Transverse colon (tissue), 4 donors: ENCODE measurements at regions not wholly inside any gene's neighbourhood (a gene's known extent, or its start where the extent isn't known, plus 50 kb on each side); places are given as distances from the start of the nearest gene placed in this dataset.

Experiments used
- DNase-seq: peaks from one replicate; pipeline ENCODE4 v3.0.0-alpha.2; 2019
- H3K27ac ChIP-seq, 4 donors: fragments of 200-600 bp; sonication (generic); 2 replicates each; pipeline ENCODE4 v1.5.1; 2016 to 2018; ENCODE audit warnings: inconsistent platforms in 4 of 4
- H3K27me3 ChIP-seq: fragments of 200-600 bp; sonication (generic); 2 replicates; pipeline ENCODE4 v1.5.1; 2017; ENCODE audit warnings: inconsistent platforms
- H3K36me3 ChIP-seq, 4 donors: fragments of 200-600 bp; sonication (generic); 2 replicates each; pipeline ENCODE4 v1.5.1; 2017 to 2019; ENCODE audit warnings: inconsistent platforms in 4 of 4
- H3K4me1 ChIP-seq, 4 donors: fragments of 200-600 bp; sonication (generic); 2 replicates each; pipeline ENCODE4 v1.5.1; 2017 to 2020; ENCODE audit warnings: inconsistent platforms in 4 of 4
- H3K4me3 ChIP-seq, 4 donors: fragments of 200-600 bp; sonication (generic); 1 replicate in 1 of 4; 2 replicates in 3 of 4; pipeline versions ENCODE4 v1.5.1 to v1.6.1; 2017 to 2019; ENCODE audit warnings: inconsistent platforms in 4 of 4
- H3K9me3 ChIP-seq, 2 donors: fragments of 200-600 bp; sonication (generic); 2 replicates each; pipeline ENCODE4 v1.5.1; 2017 to 2019; ENCODE audit warnings: inconsistent platforms in 2 of 2
- CTCF ChIP-seq, 5 experiments: fragments of 200-600 bp in 3 of 5; fragments of 450-650 bp in 2 of 5; sonication (generic) in 3 of 5; IDR thresholded peaks; 1 replicate in 2 of 5; 2 replicates in 3 of 5; pipeline ENCODE4 v1.5.1; 2016 to 2017; ENCODE audit warnings: antibody characterized with exemption in 5 of 5, inconsistent platforms in 3 of 5, mild to moderate bottlenecking in 2 of 5, moderate library complexity in 1 of 5
- EP300 ChIP-seq: sonication (generic); formaldehyde crosslinking; IDR thresholded peaks from one replicate; pipeline ENCODE4 v1.6.1; 2017; ENCODE audit warnings: antibody characterized with exemption, low read depth
- POLR2A ChIP-seq: fragments of 450-650 bp; IDR thresholded peaks from one replicate; pipeline ENCODE4 v1.6.1; 2016; ENCODE audit warnings: antibody characterized with exemption, mild to moderate bottlenecking, moderate library complexity
- POLR2AphosphoS5 ChIP-seq, 3 donors: sonication (generic); formaldehyde crosslinking; IDR thresholded peaks; one replicate each; pipeline ENCODE4 v1.6.1; 2016; ENCODE audit warnings: antibody characterized with exemption in 3 of 3
- WGBS, 2 donors: methylation state at CpG; one replicate each; pipeline ENCODE4 v1.1.5; 2018; ENCODE audit warnings: low coverage in 1 of 2; 5-methylcytosine and 5-hydroxymethylcytosine counted together
- in situ Hi-C, 4 donors: fragments of 200-750 bp; cut with MboI; loops; one replicate each; pipeline versions ENCODE4 v1.15.0 to v1.15.1; 2017; ENCODE audit warnings: low sequenced_read_pairs in 3 of 4, low pct_ligation_motif_present in 1 of 4, low pct_unique_long_range_greater_than_20kb in 1 of 4
- intact Hi-C: fragments of 100-400 bp; cut with DNase I; formaldehyde crosslinking; loops from one replicate; pipeline ENCODE4 v1.15.1; 2023; ENCODE audit warnings: low total_unique reads

DNA sequence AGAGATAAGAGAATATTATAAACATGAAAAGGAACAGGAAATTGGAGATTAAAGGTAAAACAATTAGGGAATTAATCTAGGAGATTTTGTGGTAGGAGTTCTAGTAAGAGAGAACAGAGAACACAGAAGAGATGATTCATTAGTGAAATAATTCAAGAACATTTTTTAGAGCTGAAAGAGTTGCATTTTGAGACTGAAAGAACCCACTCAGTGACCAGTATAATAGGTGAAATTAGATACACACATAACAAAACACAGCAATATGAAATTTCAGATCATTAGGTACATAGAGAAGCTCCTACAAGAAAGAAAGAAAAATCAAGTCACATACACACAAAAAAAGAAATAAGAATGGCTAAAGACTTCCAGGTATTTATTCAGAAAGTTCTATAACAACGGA is 144.0 kb downstream of the CYSLTR2 start:
- Histone ChIP-seq H3K27ac (no peak overlapping the region), H3K4me3 (no peak overlapping the region), H3K4me1 (no peaks in the 10 kb centered on the region), H3K9me3 (no peaks in the 10 kb centered on the region), H3K27me3 (no peaks in the 10 kb centered on the region), H3K36me3 (no peaks in the 10 kb centered on the region)
- 78 to 89% methylated on average over 1 of the region's 1 CpG for WGBS, 2 donors
- DNase-seq = no peak
- no peak for TF ChIP-seq POLR2A
- TF ChIP-seq EP300 = no peak
- no peak for TF ChIP-seq POLR2AphosphoS5 (IDR thresholded peaks at IDR 0.05)
- no peak for TF ChIP-seq CTCF (IDR thresholded peaks at IDR 0.05)
- intact Hi-C loops = no loop called here
- in situ Hi-C loops = no loop called here

DNA sequence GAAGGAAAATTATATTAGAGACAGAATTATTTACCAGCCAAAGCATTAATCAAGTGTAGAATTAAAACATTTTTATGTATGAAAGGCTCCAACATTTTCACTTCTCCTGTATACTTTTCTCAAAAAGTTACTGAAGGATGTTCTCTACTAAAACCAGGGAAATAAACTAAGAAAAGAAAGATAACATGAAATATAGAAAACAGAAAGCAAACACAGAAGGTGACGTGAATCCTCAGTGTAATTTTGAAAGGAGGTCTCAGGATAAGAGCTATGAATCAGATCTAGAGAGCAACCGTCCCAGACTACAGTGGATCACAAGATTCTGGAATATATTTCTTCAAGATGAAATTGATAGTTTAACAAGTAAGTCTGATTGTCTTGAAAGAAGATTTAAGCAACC is 144.5 kb downstream of the CYSLTR2 start:
- DNase-seq = no peak
- in situ Hi-C loops (no loop called here), intact Hi-C loops (no loop called here)
- H3K4me3 ChIP-seq = no peak overlapping the region
- no peaks in the 10 kb centered on the region for H3K27me3 ChIP-seq
- WGBS, 2 donors = 67 to 71% methylated on average over 2 of the region's 2 CpGs
- no peaks in the 10 kb centered on the region for H3K36me3 ChIP-seq
- TF ChIP-seq EP300 = no peak
- no peak for TF ChIP-seq POLR2AphosphoS5 (IDR thresholded peaks at IDR 0.05)
- TF ChIP-seq POLR2A = no peak
- no peak for TF ChIP-seq CTCF (IDR thresholded peaks at IDR 0.05)
- no peaks in the 10 kb centered on the region for H3K9me3 ChIP-seq
- H3K4me1 ChIP-seq = no peaks in the 10 kb centered on the region
- H3K27ac ChIP-seq = no peak overlapping the region

- no peaks in the 10 kb centered on the region for H3K27me3 ChIP-seq
- TF ChIP-seq POLR2A = no peak
- TF ChIP-seq EP300 = no peak
- no peak for TF ChIP-seq POLR2AphosphoS5 (IDR thresholded peaks at IDR 0.05)
- TF ChIP-seq CTCF (IDR thresholded peaks at IDR 0.05) = no peak
- intact Hi-C loops = no loop called here
- no peak overlapping the region for H3K4me3 ChIP-seq
- H3K9me3 ChIP-seq = no peaks in the 10 kb centered on the region
- no peaks in the 10 kb centered on the region for H3K4me1 ChIP-seq
- DNase-seq = no peak
- in situ Hi-C loops = no loop called here
- no peak overlapping the region for H3K27ac ChIP-seq
- 65 to 87% methylated on average over 3 of the region's 3 CpGs for WGBS, 2 donors
- H3K36me3 ChIP-seq = no peaks in the 10 kb centered on the region
Measured at GRCh38 chr13:48801255-48801654, 147.5 kb downstream of the CYSLTR2 start.

- TF ChIP-seq CTCF (IDR thresholded peaks at IDR 0.05) = no peak
- TF ChIP-seq POLR2AphosphoS5 (IDR thresholded peaks at IDR 0.05) = no peak
- TF ChIP-seq EP300 = no peak
- TF ChIP-seq POLR2A = no peak
- no peaks in the 10 kb centered on the region for H3K27me3 ChIP-seq
- H3K36me3 ChIP-seq = no peaks in the 10 kb centered on the region
- intact Hi-C loops (no loop called here), in situ Hi-C loops (no loop called here)
- H3K4me1 ChIP-seq = no peaks in the 10 kb centered on the region
- no peak overlapping the region for H3K27ac ChIP-seq
- no peaks in the 10 kb centered on the region for H3K9me3 ChIP-seq
- H3K4me3 ChIP-seq = no peak overlapping the region
- no peak for DNase-seq
- 75 to 83% methylated on average over 2 to 4 of the region's 4 CpGs for WGBS, 2 donors
Measured at GRCh38 chr13:48804821-48805601, 151.3 kb downstream of the CYSLTR2 start.
